Mesodermal cell (in vitro differentiated cells): ENCODE measurements at regions not wholly inside any gene's neighbourhood (a gene's known extent, or its start where the extent isn't known, plus 50 kb on each side); places are given as distances from the start of the nearest gene placed in this dataset.

Experiments
- H3K27ac ChIP-seq: 2 replicates; pipeline ENCODE4 v1.7.0; 2013; ENCODE audit warnings: mild to moderate bottlenecking, low read depth, low read length, moderate library complexity; ENCODE audit not compliant: severe bottlenecking
- H3K36me3 ChIP-seq: 2 replicates; pipeline ENCODE4 v1.7.1; 2013; ENCODE audit warnings: mild to moderate bottlenecking, low read length, moderate library complexity; ENCODE audit not compliant: control insufficient read depth, insufficient read depth
- H3K4me1 ChIP-seq: one replicate; pipeline ENCODE4 v1.7.1; 2013; ENCODE audit warnings: mild to moderate bottlenecking, low read length; ENCODE audit not compliant: insufficient read depth, control insufficient read depth, poor library complexity, severe bottlenecking
- H3K4me3 ChIP-seq: 2 replicates; pipeline ENCODE4 v1.7.0; 2013; ENCODE audit warnings: low read length, control low read depth, mild to moderate bottlenecking; ENCODE audit not compliant: insufficient read depth, poor library complexity, severe bottlenecking; ENCODE audit errors: extremely low read depth
- H3K9me3 ChIP-seq: 2 replicates; pipeline ENCODE4 v1.7.1; 2013; ENCODE audit warnings: mild to moderate bottlenecking, low read length, moderate library complexity; ENCODE audit not compliant: control insufficient read depth
- WGBS, 2 experiments: methylation state at CpG; one replicate each; pipeline ENCODE4 v1.1.5; 2013; ENCODE audit warnings: missing lambda C conversion rate in 2 of 2; ENCODE audit not compliant: insufficient coverage in 2 of 2; 5-methylcytosine and 5-hydroxymethylcytosine counted together

GRCh38 chr5:175388531-175388930 is 55.5 kb downstream of the DRD1 start:
- WGBS, 2 experiments: 100% methylated on average over 2 to 3 of the region's 5 CpGs

GRCh38 chr5:175387144-175387543 is 56.8 kb downstream of the DRD1 start:
- Histone ChIP-seq H3K27ac (no peak overlapping the region), H3K4me1 (no peaks in the 10 kb centered on the region), H3K36me3 (no peaks in the 10 kb centered on the region), H3K4me3 (no peak overlapping the region), H3K9me3 (no peaks in the 10 kb centered on the region)
- WGBS, 2 experiments: 68 to 83% methylated on average over 1 to 2 of the region's 2 CpGs

More at GRCh38 chr5:175388531-175388930, 55.5 kb downstream of the DRD1 start:
- H3K4me3 ChIP-seq: no peak overlapping the region
- H3K4me1 ChIP-seq: no peaks in the 10 kb centered on the region
- H3K9me3 ChIP-seq: no peaks in the 10 kb centered on the region
- no peak overlapping the region for H3K27ac ChIP-seq
- H3K36me3 ChIP-seq: no peaks in the 10 kb centered on the region

- H3K27ac ChIP-seq: no peak overlapping the region
- no peaks in the 10 kb centered on the region for H3K4me1 ChIP-seq
- H3K9me3 ChIP-seq: no peaks in the 10 kb centered on the region
- WGBS, 2 experiments: 60% methylated on average over 1 of the region's 2 CpGs; no CpG with 5 or more reads in 1 of the 2 experiments
- no peak overlapping the region for H3K4me3 ChIP-seq
- H3K36me3 ChIP-seq: no peaks in the 10 kb centered on the region
Observed at GRCh38 chr5:175386526-175386925, 57.5 kb downstream of the DRD1 start.

- no peaks in the 10 kb centered on the region for H3K36me3 ChIP-seq
- H3K4me1 ChIP-seq: no peaks in the 10 kb centered on the region
- WGBS, 2 experiments: 77 to 94% methylated on average over 2 of the region's 9 CpGs
- no peaks in the 10 kb centered on the region for H3K9me3 ChIP-seq
- H3K27ac ChIP-seq: no peak overlapping the region
- H3K4me3 ChIP-seq: no peak overlapping the region
Observed at GRCh38 chr5:175385691-175386362, 58.2 kb downstream of the DRD1 start.

GRCh38 chr5:175384724-175385552 is 59.0 kb downstream of the DRD1 start:
- no peaks in the 10 kb centered on the region for H3K9me3 ChIP-seq
- no peak overlapping the region for H3K27ac ChIP-seq
- WGBS, 2 experiments: 86 to 100% methylated on average over 1 of the region's 2 CpGs
- no peaks in the 10 kb centered on the region for H3K36me3 ChIP-seq
- H3K4me3 ChIP-seq: no peak overlapping the region
- no peaks in the 10 kb centered on the region for H3K4me1 ChIP-seq

GRCh38 chr5:175383350-175383749 is 60.6 kb downstream of the DRD1 start:
- no peak overlapping the region for H3K27ac ChIP-seq
- no peaks in the 10 kb centered on the region for H3K36me3 ChIP-seq
- 75 to 100% methylated on average over 2 of the region's 4 CpGs for WGBS, 2 experiments
- H3K4me1 ChIP-seq: no peaks in the 10 kb centered on the region
- no peaks in the 10 kb centered on the region for H3K9me3 ChIP-seq
- no peak overlapping the region for H3K4me3 ChIP-seq

- Histone ChIP-seq H3K27ac (no peak overlapping the region), H3K4me3 (no peak overlapping the region), H3K4me1 (no peaks in the 10 kb centered on the region), H3K36me3 (no peaks in the 10 kb centered on the region), H3K9me3 (no peaks in the 10 kb centered on the region)
- 100% methylated on average over 1 of the region's 1 CpG; no CpG with 5 or more reads in 1 of the 2 experiments for whole genome bisulfite sequencing, 2 experiments
Observed at GRCh38 chr5:175382171-175382570, 61.8 kb downstream of the DRD1 start.

GRCh38 chr5:175381130-175381529 is 62.9 kb downstream of the DRD1 start:
- Histone ChIP-seq H3K36me3 (no peaks in the 10 kb centered on the region), H3K27ac (no peak overlapping the region), H3K4me1 (no peaks in the 10 kb centered on the region), H3K9me3 (no peaks in the 10 kb centered on the region), H3K4me3 (no peak overlapping the region)
- 89 to 90% methylated on average over 2 to 3 of the region's 4 CpGs for WGBS, 2 experiments

- no peaks in the 10 kb centered on the region for H3K4me1 ChIP-seq
- whole genome bisulfite sequencing, 2 experiments: no CpG with 5 or more reads among the region's 2 CpGs
- H3K9me3 ChIP-seq: no peaks in the 10 kb centered on the region
- no peaks in the 10 kb centered on the region for H3K36me3 ChIP-seq
- H3K27ac ChIP-seq: no peak overlapping the region
- H3K4me3 ChIP-seq: no peak overlapping the region
Observed at GRCh38 chr5:175380701-175381100, 63.3 kb downstream of the DRD1 start.

- no CpG with 5 or more reads among the region's 1 CpG for WGBS, 2 experiments
- Histone ChIP-seq H3K27ac (no peak overlapping the region), H3K9me3 (no peaks in the 10 kb centered on the region), H3K36me3 (no peaks in the 10 kb centered on the region), H3K4me3 (no peak overlapping the region), H3K4me1 (no peaks in the 10 kb centered on the region)
Observed at GRCh38 chr5:175379867-175380266, 64.1 kb downstream of the DRD1 start.
